GM12878 (cell line): ENCODE measurements at regions not wholly inside any gene's neighbourhood (a gene's known extent, or its start where the extent isn't known, plus 50 kb on each side); places are given as distances from the start of the nearest gene placed in this dataset.

Source experiments
- ATAC-seq: fragments of 200-7000 bp; cut with Tn5 transposase; 3 replicates; pipeline ENCODE4 v1.9.1; 2020; ENCODE audit warnings: mild to moderate bottlenecking, moderate library complexity
- BruUV-seq: library from RNA; stranded (reverse); fragments of 400-500 nt; replicated peaks from 2 replicates; lab custom pipeline; 2021; lab: Mats Ljungman, UMichigan
- CTCF ChIA-PET: fragments of 300-600 bp; sonication (Branson Sonifier 250); formaldehyde crosslinking; extraction: SDS; loops from one replicate; lab custom pipeline; 2021; ENCODE audit warnings: inconsistent platforms; lab: Yijun Ruan, JAX
- POLR2A ChIA-PET: fragments of 350-600 bp; formaldehyde crosslinking; extraction: SDS; loops from one replicate; lab custom pipeline; 2021; ENCODE audit warnings: inconsistent platforms; lab: Charles Lee
- RAD21 ChIA-PET: fragments of 300-600 bp; sonication (Branson Sonifier 250); formaldehyde crosslinking; loops from one replicate; lab custom pipeline; 2023; ENCODE audit warnings: antibody characterized with exemption; ENCODE audit not compliant: unreplicated experiment; lab: Charles Lee
- SMC1A ChIA-PET: fragments of 300-600 bp; sonication (Branson Sonifier 250); formaldehyde crosslinking; loops from one replicate; lab custom pipeline; 2023; ENCODE audit not compliant: unreplicated experiment, uncharacterized antibody; lab: Charles Lee
- DNase-seq: peaks from one replicate; pipeline ENCODE4 v3.0.0-alpha.2; 2011; ENCODE audit warnings: low read depth, low spot score
- FAIRE-seq: peaks from 3 replicates; lab custom pipeline; 2011; peaks lifted over from hg19 to GRCh38; lab: Jason Lieb, UNC
- H2AFZ ChIP-seq: 2 replicates; pipeline ENCODE4 v1.6.0; 2011; ENCODE audit warnings: low read depth, low read length, control low read depth; ENCODE audit not compliant: control insufficient read depth
- H3K27ac ChIP-seq: 2 replicates; pipeline ENCODE4 v1.5.1; 2011; ENCODE audit warnings: control low read depth; ENCODE audit not compliant: control insufficient read depth, insufficient read depth
- H3K27me3 ChIP-seq, 2 experiments: replicated peaks in 1 of 2; 2 replicates each; pipeline versions ENCODE4 v1.6.0 to v1.6.1; 2011; ENCODE audit warnings: low read length in 1 of 2; ENCODE audit not compliant: control insufficient read depth in 2 of 2, insufficient read depth in 2 of 2
- H3K36me3 ChIP-seq, 2 experiments: 2 replicates each; pipeline ENCODE4 v1.5.1; 2011; ENCODE audit warnings: low read length in 1 of 2; ENCODE audit not compliant: control insufficient read depth in 2 of 2, insufficient read depth in 2 of 2
- H3K4me1 ChIP-seq: 2 replicates; pipeline ENCODE4 v1.6.1; 2011; ENCODE audit warnings: mild to moderate bottlenecking, low read length, moderate library complexity, mixed read lengths; ENCODE audit not compliant: control insufficient read depth, insufficient read depth
- H3K4me2 ChIP-seq: 2 replicates; pipeline ENCODE4 v1.6.0; 2011; ENCODE audit warnings: control low read depth; ENCODE audit not compliant: control insufficient read depth, insufficient read depth
- H3K4me3 ChIP-seq: fragments of 200-600 bp; sonication (generic); 2 replicates; pipeline ENCODE4 v1.5.1; 2016
- H3K79me2 ChIP-seq: 2 replicates; pipeline ENCODE4 v1.6.0; 2011; ENCODE audit warnings: low read length; ENCODE audit not compliant: control insufficient read depth, insufficient read depth
- H3K9ac ChIP-seq: 2 replicates; pipeline ENCODE4 v1.8.0; 2011; ENCODE audit warnings: low read length, control low read depth, mixed read lengths; ENCODE audit not compliant: control insufficient read depth, insufficient read depth
- H3K9me3 ChIP-seq: replicated peaks from 3 replicates; pipeline ENCODE4 v1.5.1; 2011; ENCODE audit warnings: mild to moderate bottlenecking, low read length; ENCODE audit not compliant: control insufficient read depth, insufficient read depth
- H4K20me1 ChIP-seq: 2 replicates; pipeline ENCODE4 v1.6.0; 2011; ENCODE audit not compliant: control insufficient read depth, insufficient read depth
- FOXK2 ChIP-seq: fragments of 450-650 bp; IDR thresholded peaks from 2 replicates; pipeline ENCODE4 v1.6.1; 2017; ENCODE audit warnings: mild to moderate bottlenecking, moderate library complexity
- KAT2A ChIP-seq: conservative IDR thresholded peaks from 2 replicates; pipeline ENCODE4 v1.6.1; 2011; ENCODE audit warnings: low read depth, low read length; ENCODE audit not compliant: control insufficient read depth
- KDM1A ChIP-seq: fragments of 200-600 bp; sonication (generic); IDR thresholded peaks from 2 replicates; pipeline ENCODE4 v1.6.1; 2016; ENCODE audit warnings: borderline replicate concordance
- KLF5 ChIP-seq: fragments of 450-650 bp; IDR thresholded peaks from 2 replicates; pipeline ENCODE4 v1.6.1; 2014; ENCODE audit warnings: mild to moderate bottlenecking; ENCODE audit not compliant: partially characterized antibody
- MEF2A ChIP-seq: IDR thresholded peaks from 2 replicates; pipeline ENCODE4 v1.6.1; 2011; ENCODE audit warnings: low read depth, mild to moderate bottlenecking, low read length, moderate library complexity; ENCODE audit not compliant: insufficient read depth
- SMC3 ChIP-seq: IDR thresholded peaks from 2 replicates; pipeline ENCODE4 v1.6.1; 2011; ENCODE audit warnings: low read length, improper control_type of control experiment, borderline replicate concordance
- TARDBP ChIP-seq: IDR thresholded peaks from 2 replicates; pipeline ENCODE4 v1.6.1; 2016; ENCODE audit warnings: borderline replicate concordance
- ZNF24 ChIP-seq: fragments of 450-650 bp; IDR thresholded peaks from 2 replicates; pipeline ENCODE4 v1.6.1; 2017; ENCODE audit warnings: antibody characterized with exemption, mild to moderate bottlenecking
- WGBS: methylation state at CpG from one replicate; pipeline ENCODE4 v1.1.6; 2016; ENCODE audit warnings: low lambda C conversion rate; ENCODE audit not compliant: insufficient replicate concordance, insufficient coverage; ENCODE audit errors: missing lambda C conversion rate; 5-methylcytosine and 5-hydroxymethylcytosine counted together
- in situ Hi-C: fragments of 300-500 bp; cut with MboI; formaldehyde crosslinking; loops from 9 replicates; pipeline ENCODE4 v1.14.3; 2018; ENCODE audit warnings: mixed read lengths
- intact Hi-C: fragments of 100-400 bp; cut with micrococcal nuclease; formaldehyde crosslinking; loops from one replicate; pipeline ENCODE4 v1.14.2; 2022; ENCODE audit not compliant: unreplicated experiment
- TF ChIP-seq, protein P1 (sequence below): fragments of 450-650 bp; IDR thresholded peaks from 2 replicates; pipeline ENCODE4 v1.6.1; 2018; ENCODE audit warnings: borderline replicate concordance, mild to moderate bottlenecking; ENCODE audit not compliant: partially characterized antibody

- intact Hi-C loops, result no loop called here
- no peaks in the 10 kb centered on the region for H4K20me1 ChIP-seq
- H3K4me2 ChIP-seq, result no peak overlapping the region
- in situ Hi-C loops, result no loop called here
- no peak for ATAC-seq
- H3K27me3 ChIP-seq, result no peaks in the 10 kb centered on the region
- no peaks in the 10 kb centered on the region for H3K9me3 ChIP-seq
- POLR2A ChIA-PET, result no interaction called here
- H3K27ac ChIP-seq, result no peak overlapping the region
- CTCF ChIA-PET, result no interaction called here
- no peaks in the 10 kb centered on the region for H3K36me3 ChIP-seq
- H2AFZ ChIP-seq, result no peak overlapping the region
- 34% methylated on average over 3 of the region's 3 CpGs for WGBS
- no peak overlapping the region for H3K9ac ChIP-seq
- H3K4me1 ChIP-seq, result no peaks in the 10 kb centered on the region
- no peak overlapping the region for H3K4me3 ChIP-seq
- no peak for TF ChIP-seq ZNF24
- TF ChIP-seq SMC3, result no peak
- TF ChIP-seq KDM1A, result no peak
- TF ChIP-seq KAT2A, result no peak
- SMC1A ChIA-PET, result no interaction called here
- RAD21 ChIA-PET, result no interaction called here
- no peak for DNase-seq
- H3K79me2 ChIP-seq, result no peaks in the 10 kb centered on the region
- no peak for FAIRE-seq
- BruUV-seq, result no TSS peak
Measured at GRCh38 chr2:107063228-107063627, 177.3 kb upstream of the ST6GAL2 start.

GRCh38 chr2:107064750-107065149 lies 178.8 kb upstream of the ST6GAL2 start:
- Histone ChIP-seq H3K27me3 (no peaks in the 10 kb centered on the region), H2AFZ (no peak overlapping the region), H4K20me1 (no peaks in the 10 kb centered on the region), H3K4me1 (no peaks in the 10 kb centered on the region), H3K4me3 (no peak overlapping the region), H3K4me2 (no peak overlapping the region), H3K27ac (no peak overlapping the region), H3K79me2 (no peaks in the 10 kb centered on the region), H3K9ac (no peak overlapping the region), H3K36me3 (no peaks in the 10 kb centered on the region), H3K9me3 (no peaks in the 10 kb centered on the region)
- RAD21 ChIA-PET, result no interaction called here
- intact Hi-C loops (no loop called here), in situ Hi-C loops (no loop called here)
- BruUV-seq, result no TSS peak
- TF ChIP-seq TARDBP (no peak), KLF5 (no peak), MEF2A (no peak), FOXK2 (no peak)
- TF ChIP-seq, protein P1, sequence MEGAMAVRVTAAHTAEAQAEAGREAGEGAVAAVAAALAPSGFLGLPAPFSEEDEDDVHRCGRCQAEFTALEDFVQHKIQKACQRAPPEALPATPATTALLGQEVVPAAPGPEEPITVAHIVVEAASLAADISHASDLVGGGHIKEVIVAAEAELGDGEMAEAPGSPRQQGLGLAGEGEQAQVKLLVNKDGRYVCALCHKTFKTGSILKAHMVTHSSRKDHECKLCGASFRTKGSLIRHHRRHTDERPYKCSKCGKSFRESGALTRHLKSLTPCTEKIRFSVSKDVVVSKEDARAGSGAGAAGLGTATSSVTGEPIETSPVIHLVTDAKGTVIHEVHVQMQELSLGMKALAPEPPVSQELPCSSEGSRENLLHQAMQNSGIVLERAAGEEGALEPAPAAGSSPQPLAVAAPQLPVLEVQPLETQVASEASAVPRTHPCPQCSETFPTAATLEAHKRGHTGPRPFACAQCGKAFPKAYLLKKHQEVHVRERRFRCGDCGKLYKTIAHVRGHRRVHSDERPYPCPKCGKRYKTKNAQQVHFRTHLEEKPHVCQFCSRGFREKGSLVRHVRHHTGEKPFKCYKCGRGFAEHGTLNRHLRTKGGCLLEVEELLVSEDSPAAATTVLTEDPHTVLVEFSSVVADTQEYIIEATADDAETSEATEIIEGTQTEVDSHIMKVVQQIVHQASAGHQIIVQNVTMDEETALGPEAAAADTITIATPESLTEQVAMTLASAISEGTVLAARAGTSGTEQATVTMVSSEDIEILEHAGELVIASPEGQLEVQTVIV, result no peak
- ATAC-seq (no peak), DNase-seq (no peak), FAIRE-seq (no peak)
- POLR2A ChIA-PET, result no interaction called here
- CTCF ChIA-PET, result no interaction called here
- WGBS, result 27% methylated on average over 6 of the region's 6 CpGs
- SMC1A ChIA-PET, result interaction anchor here (1.3 kb wide), 1 partner anchor 9 kb away, joined by 3 read pairs; no protein-coding TSS in a partner anchor
